ENCODE measurements at regions not wholly inside any gene's neighbourhood (a gene's known extent, or its start where the extent isn't known, plus 50 kb on each side); places are given as distances from the start of the nearest gene placed in this dataset.
A peak's percentile ranks its signal among the peaks of the same experiment; 100 is the strongest.

DNA sequence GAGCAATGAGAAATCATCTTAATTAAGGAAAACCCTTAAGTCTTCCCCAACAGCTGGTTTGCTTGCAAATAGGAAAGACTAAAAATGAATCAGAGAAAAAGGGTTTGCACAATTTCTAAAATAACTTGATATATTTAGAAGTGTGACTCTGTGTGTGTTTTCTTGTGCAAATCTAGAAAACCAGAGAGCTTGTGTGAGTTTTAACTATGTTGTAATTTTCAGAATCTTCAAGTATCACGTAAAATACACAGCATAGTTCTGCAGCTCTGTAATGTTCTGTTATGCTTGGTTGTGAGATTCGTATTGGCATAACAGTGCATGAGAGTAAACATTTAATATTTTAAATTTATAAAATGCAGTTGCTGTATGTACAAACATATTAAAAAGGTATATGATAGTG, 74.7 kb upstream of the GAP43 start:
- DNase-seq: no peak
- 72 to 84% methylated on average over 2 of the region's 2 CpGs for WGBS, 2 donors

DNA sequence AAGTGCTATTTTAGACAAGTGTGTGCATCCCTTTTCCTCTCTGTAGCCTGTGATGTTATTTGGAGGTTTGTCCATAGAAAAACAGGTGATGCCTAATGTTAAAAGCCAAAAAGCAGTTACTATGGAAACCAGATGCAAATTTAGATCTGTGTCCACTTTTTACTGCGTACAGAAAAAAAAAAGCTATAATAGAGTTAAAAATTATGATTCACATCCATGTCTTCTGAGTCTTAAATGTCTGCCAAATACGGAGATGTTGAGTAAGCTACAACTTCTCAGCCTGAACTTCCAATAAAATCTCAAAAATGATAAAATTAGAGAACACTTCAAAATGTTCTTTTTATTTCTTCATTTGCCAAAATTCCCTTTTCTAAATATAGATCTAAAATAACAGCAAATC, 74.2 kb upstream of the GAP43 start:
- no peaks in the 10 kb centered on the region for H3K27me3 ChIP-seq
- H3K4me3 ChIP-seq: no peak overlapping the region
- H3K27ac ChIP-seq: no peak overlapping the region
- H3K36me3 ChIP-seq (replicated peaks in 1 of 2; ENCODE audit: insufficient read depth in 1 of 2, low read depth in 2 of 2): no peaks in the 10 kb centered on the region
- WGBS, 2 donors: 66 to 67% methylated on average over 2 of the region's 2 CpGs
- intact Hi-C loops (cut with DNase I): no loop called here
- TF ChIP-seq, protein P1, sequence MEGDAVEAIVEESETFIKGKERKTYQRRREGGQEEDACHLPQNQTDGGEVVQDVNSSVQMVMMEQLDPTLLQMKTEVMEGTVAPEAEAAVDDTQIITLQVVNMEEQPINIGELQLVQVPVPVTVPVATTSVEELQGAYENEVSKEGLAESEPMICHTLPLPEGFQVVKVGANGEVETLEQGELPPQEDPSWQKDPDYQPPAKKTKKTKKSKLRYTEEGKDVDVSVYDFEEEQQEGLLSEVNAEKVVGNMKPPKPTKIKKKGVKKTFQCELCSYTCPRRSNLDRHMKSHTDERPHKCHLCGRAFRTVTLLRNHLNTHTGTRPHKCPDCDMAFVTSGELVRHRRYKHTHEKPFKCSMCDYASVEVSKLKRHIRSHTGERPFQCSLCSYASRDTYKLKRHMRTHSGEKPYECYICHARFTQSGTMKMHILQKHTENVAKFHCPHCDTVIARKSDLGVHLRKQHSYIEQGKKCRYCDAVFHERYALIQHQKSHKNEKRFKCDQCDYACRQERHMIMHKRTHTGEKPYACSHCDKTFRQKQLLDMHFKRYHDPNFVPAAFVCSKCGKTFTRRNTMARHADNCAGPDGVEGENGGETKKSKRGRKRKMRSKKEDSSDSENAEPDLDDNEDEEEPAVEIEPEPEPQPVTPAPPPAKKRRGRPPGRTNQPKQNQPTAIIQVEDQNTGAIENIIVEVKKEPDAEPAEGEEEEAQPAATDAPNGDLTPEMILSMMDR (IDR thresholded peaks at IDR 0.05): no peak
- no peak for TF ChIP-seq POLR2A (IDR thresholded peaks at IDR 0.05)
- ATAC-seq (no peak), DNase-seq (no peak)
- no peaks in the 10 kb centered on the region for H3K4me1 ChIP-seq
- H3K9me3 ChIP-seq: no peaks in the 10 kb centered on the region

More for the DNA sequence above, 74.7 kb upstream of the GAP43 start:
- TF ChIP-seq, protein P1 (IDR thresholded peaks at IDR 0.05): no peak
- no peak for TF ChIP-seq POLR2A (IDR thresholded peaks at IDR 0.05)
- no peaks in the 10 kb centered on the region for H3K9me3 ChIP-seq
- H3K4me1 ChIP-seq: no peaks in the 10 kb centered on the region
- H3K27me3 ChIP-seq: no peaks in the 10 kb centered on the region
- no peak overlapping the region for H3K27ac ChIP-seq
- no peak overlapping the region for H3K4me3 ChIP-seq
- no peaks in the 10 kb centered on the region for H3K36me3 ChIP-seq (replicated peaks in 1 of 2; ENCODE audit: insufficient read depth in 1 of 2, low read depth in 2 of 2)
- intact Hi-C loops (cut with DNase I): no loop called here
- ATAC-seq: no peak

DNA sequence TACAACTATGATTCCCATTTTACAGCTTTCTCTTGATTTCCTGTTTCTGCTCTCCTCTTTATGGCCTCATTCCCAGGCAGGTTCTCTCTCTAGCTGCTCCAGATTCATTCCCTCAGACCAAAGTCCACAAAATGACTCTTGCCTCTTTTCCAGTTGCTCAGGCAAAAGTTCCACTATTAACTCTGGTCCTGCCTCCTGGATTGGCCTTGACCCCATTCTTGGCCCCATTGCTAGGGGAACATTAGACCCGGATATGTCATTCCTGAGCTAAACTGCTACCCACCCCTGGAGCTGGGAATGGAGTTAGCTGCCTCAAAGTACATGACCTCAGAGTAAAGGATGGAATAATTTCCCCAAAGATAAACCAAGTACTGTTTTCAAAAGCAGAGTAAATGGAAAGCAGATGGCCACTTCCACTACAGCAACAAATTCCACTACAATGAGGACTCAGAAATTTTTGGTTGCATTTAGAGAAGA, 73.0 kb upstream of the GAP43 start:
- Histone ChIP-seq H3K9me3 (no peaks in the 10 kb centered on the region), H3K27ac (no peak overlapping the region), H3K27me3 (no peaks in the 10 kb centered on the region), H3K36me3 (replicated peaks in 1 of 2; ENCODE audit: insufficient read depth in 1 of 2, low read depth in 2 of 2) (no peaks in the 10 kb centered on the region), H3K4me3 (no peak overlapping the region), H3K4me1 (no peaks in the 10 kb centered on the region)
- intact Hi-C loops (cut with DNase I): no loop called here
- WGBS, 2 donors: 10 to 13% methylated on average over 1 of the region's 1 CpG
- peak in 2 of 4 donors; percentile 5 to 18 for DNase-seq
- TF ChIP-seq, protein P1 (IDR thresholded peaks at IDR 0.05): no peak
- no peak for ATAC-seq

DNA sequence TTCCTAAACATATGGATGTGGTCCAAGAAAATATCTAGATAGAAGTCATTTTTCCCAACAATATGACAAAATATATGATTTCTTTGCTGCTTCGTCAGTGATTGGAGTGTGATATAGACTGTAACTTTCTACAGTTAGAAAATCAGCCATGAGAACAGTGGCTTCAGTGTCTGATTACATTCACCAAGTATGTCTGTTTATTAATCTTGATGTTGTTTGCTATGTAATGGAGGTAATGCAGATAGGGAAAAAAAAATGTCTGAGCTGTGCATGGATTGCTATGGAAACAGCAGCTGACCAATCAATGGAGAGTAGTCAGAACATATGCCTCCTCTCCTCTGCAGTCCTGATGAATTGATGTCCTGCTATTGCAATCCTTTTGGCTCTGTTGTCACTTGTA, 72.3 kb upstream of the GAP43 start:
- no peak for TF ChIP-seq POLR2A (IDR thresholded peaks at IDR 0.05)
- TF ChIP-seq, protein P1 (IDR thresholded peaks at IDR 0.05): no peak
- H3K27ac ChIP-seq: no peak overlapping the region
- intact Hi-C loops (cut with DNase I): no loop called here
- no peak for ATAC-seq
- H3K27me3 ChIP-seq: no peaks in the 10 kb centered on the region
- WGBS, 2 donors: 67 to 78% methylated on average over 1 of the region's 1 CpG
- no peaks in the 10 kb centered on the region for H3K36me3 ChIP-seq (replicated peaks in 1 of 2; ENCODE audit: insufficient read depth in 1 of 2, low read depth in 2 of 2)
- no peak for DNase-seq
- no peaks in the 10 kb centered on the region for H3K4me1 ChIP-seq
- H3K9me3 ChIP-seq: no peaks in the 10 kb centered on the region
- no peak overlapping the region for H3K4me3 ChIP-seq

DNA sequence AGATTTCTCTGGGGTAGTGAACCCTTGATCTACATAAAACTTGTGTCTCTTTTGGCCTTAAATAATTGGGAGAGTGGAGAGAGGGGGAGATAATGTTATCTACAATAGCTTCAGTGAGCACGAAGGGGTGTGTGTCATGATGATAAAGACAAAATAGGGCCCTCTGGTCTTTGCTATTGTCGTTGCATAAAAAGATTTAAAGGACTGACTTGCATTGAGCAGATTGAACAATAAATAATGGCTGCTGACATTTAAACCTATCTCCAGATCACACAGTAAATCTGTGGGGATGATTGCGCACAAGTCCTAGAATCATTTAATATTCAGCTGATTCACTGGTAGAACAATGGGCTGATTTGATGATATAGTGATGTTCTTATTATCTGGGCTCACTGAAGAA, 71.3 kb upstream of the GAP43 start:
- no peaks in the 10 kb centered on the region for H3K36me3 ChIP-seq (replicated peaks in 1 of 2; ENCODE audit: insufficient read depth in 1 of 2, low read depth in 2 of 2)
- no peaks in the 10 kb centered on the region for H3K4me1 ChIP-seq
- intact Hi-C loops (cut with DNase I): no loop called here
- no peaks in the 10 kb centered on the region for H3K9me3 ChIP-seq
- DNase-seq (no peak), ATAC-seq (no peak)
- no peak overlapping the region for H3K27ac ChIP-seq
- WGBS, 2 donors: 59 to 64% methylated on average over 3 of the region's 3 CpGs
- TF ChIP-seq, protein P1 (IDR thresholded peaks at IDR 0.05): no peak
- TF ChIP-seq POLR2A (IDR thresholded peaks at IDR 0.05): no peak
- no peak overlapping the region for H3K4me3 ChIP-seq
- H3K27me3 ChIP-seq: no peaks in the 10 kb centered on the region
